ENCODE measurements at regions not wholly inside any gene's neighbourhood (a gene's known extent, or its start where the extent isn't known, plus 50 kb on each side); places are given as distances from the start of the nearest gene placed in this dataset.

DNA sequence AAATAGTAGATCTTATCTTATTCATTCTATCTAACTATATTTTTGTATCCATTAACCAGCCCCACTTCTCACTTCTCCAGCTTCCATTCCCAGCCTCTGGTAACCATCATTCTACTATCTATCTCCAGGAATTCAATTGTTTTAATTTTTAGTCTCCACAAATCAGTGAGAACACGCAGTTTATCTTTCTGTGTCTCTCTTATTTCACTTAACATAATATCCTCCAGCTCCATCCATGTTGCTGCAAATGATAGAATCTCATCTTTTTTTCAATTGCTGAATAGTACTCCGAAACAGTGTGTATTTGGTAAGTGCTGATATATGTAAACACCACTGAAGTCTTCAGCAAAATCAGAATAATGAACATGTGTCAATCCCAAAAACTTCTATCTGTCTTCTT is 587.2 kb upstream of the ATP2B1 start:
- Histone ChIP-seq H3K27me3 (ENCODE audit: low read depth) (no peaks in the 10 kb centered on the region), H3K36me3 (no peaks in the 10 kb centered on the region), H3K4me3 (no peak overlapping the region), H3K4me1 (peaks cover 20% of the 10 kb centered on the region), H3K9me3 (replicated peaks) (no peaks in the 10 kb centered on the region), H3K27ac (replicated peaks) (no peak overlapping the region)
- TF ChIP-seq, protein P1, sequence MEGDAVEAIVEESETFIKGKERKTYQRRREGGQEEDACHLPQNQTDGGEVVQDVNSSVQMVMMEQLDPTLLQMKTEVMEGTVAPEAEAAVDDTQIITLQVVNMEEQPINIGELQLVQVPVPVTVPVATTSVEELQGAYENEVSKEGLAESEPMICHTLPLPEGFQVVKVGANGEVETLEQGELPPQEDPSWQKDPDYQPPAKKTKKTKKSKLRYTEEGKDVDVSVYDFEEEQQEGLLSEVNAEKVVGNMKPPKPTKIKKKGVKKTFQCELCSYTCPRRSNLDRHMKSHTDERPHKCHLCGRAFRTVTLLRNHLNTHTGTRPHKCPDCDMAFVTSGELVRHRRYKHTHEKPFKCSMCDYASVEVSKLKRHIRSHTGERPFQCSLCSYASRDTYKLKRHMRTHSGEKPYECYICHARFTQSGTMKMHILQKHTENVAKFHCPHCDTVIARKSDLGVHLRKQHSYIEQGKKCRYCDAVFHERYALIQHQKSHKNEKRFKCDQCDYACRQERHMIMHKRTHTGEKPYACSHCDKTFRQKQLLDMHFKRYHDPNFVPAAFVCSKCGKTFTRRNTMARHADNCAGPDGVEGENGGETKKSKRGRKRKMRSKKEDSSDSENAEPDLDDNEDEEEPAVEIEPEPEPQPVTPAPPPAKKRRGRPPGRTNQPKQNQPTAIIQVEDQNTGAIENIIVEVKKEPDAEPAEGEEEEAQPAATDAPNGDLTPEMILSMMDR (IDR thresholded peaks at IDR 0.05; ENCODE audit: borderline replicate concordance), result no peak
- intact Hi-C loops (cut with micrococcal nuclease), result no loop called here
- no peak for DNase-seq

DNA sequence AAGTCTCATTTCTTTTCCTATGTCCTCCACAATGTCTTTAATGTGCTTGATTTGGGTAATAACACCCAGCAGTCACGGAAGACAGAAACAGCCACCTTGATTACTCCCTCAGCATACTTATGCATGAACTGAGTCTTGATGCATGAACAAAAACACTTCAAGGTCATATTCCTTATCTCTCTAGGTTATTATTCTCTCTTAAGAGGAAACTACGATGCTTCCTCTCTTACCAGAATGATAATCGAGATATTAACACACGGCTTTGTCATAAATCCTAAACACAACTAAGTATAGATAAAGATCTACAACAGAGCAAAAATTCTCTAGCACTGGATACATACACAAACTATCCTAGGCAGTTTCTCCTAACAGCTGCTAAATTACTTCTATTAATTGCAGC is 583.5 kb upstream of the ATP2B1 start:
- peaks cover 17% of the 10 kb centered on the region for H3K9me3 ChIP-seq (replicated peaks)
- TF ChIP-seq, protein P1 (IDR thresholded peaks at IDR 0.05; ENCODE audit: borderline replicate concordance), result no peak
- intact Hi-C loops (cut with micrococcal nuclease), result no loop called here
- H3K4me1 ChIP-seq, result peaks cover 15% of the 10 kb centered on the region
- H3K27me3 ChIP-seq (ENCODE audit: low read depth), result no peaks in the 10 kb centered on the region
- H3K36me3 ChIP-seq, result no peaks in the 10 kb centered on the region
- no peak overlapping the region for H3K4me3 ChIP-seq
- no peak for DNase-seq
- H3K27ac ChIP-seq (replicated peaks), result peak overlapping the region; percentile 47

DNA sequence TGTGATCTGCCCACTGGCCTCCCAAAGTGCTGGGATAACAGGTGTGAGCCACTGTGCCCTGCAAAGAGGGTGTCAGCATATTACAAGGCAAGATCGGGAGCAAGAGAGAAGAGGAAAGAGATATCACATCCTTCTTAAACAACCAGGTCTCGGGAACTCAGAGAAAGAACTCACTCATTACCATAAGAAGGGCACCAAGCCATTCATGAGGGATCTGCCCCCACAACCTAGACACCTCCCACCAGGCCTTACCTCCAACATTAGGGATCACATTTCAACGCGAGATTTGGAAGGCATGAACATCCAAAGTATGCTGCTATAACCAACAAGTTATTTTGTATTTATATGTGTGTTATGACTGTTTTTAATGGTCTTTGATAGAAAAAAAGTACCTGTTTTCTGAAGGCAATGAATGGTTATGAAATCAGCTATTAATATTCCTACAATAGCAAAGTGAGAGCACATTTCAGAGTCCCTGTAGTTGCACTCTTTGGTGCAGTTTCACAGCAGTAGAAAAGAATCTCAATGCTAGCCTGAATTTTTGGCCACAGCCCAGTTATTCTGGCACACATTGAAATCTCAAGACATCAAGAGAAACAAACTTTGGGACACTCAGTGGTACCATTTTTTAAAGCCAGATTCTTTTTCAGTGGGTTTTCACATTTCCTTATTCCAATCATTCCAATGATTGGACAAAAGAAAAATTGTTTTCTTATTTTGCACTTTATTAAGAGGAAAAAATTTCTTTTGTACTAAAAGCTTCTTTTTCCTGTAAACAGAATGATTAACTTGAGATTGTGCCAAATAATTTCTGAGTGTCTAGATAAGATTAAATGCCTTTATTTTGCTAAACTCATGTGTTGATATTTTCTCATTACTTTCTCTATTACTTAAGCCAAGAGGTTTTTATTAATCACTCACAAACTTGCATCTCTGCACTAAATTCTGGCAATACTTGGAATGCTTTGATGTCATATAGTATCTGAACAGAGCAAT is 582.6 kb upstream of the ATP2B1 start:
- H3K9me3 ChIP-seq (replicated peaks), result peaks cover 25% of the 10 kb centered on the region
- no peaks in the 10 kb centered on the region for H3K36me3 ChIP-seq
- H3K4me3 ChIP-seq, result no peak overlapping the region
- H3K27me3 ChIP-seq (ENCODE audit: low read depth), result no peaks in the 10 kb centered on the region
- TF ChIP-seq, protein P1 (IDR thresholded peaks at IDR 0.05; ENCODE audit: borderline replicate concordance), result no peak
- peaks cover 15% of the 10 kb centered on the region for H3K4me1 ChIP-seq
- intact Hi-C loops (cut with micrococcal nuclease), result no loop called here
- H3K27ac ChIP-seq (replicated peaks), result peak overlapping the region; percentile 47
- no peak for DNase-seq

DNA sequence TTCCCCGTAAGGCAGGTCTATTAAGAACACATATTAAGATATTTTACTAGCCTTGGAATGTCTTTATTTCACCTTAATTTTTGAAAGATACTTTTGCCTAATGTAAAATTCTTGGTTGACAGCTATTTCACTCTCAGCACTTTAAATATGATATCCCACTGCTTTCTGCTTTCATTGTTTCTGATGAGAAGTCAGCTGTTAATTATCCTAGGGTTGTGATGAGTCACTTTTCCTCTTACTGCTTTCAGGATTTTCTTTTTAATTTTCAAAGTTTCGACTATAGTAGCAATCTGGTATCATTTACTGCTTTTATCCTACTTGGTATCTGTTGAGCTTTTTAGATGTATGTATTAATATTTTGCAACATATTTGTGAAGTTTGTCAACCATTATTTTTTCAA is 578.9 kb upstream of the ATP2B1 start:
- Histone ChIP-seq H3K27me3 (ENCODE audit: low read depth) (no peaks in the 10 kb centered on the region), H3K27ac (replicated peaks) (no peak overlapping the region), H3K4me1 (peaks cover 15% of the 10 kb centered on the region), H3K9me3 (replicated peaks) (peaks cover 29% of the 10 kb centered on the region), H3K4me3 (no peak overlapping the region), H3K36me3 (no peaks in the 10 kb centered on the region)
- TF ChIP-seq, protein P1 (IDR thresholded peaks at IDR 0.05; ENCODE audit: borderline replicate concordance), result no peak
- no peak for DNase-seq
- intact Hi-C loops (cut with micrococcal nuclease), result no loop called here

DNA sequence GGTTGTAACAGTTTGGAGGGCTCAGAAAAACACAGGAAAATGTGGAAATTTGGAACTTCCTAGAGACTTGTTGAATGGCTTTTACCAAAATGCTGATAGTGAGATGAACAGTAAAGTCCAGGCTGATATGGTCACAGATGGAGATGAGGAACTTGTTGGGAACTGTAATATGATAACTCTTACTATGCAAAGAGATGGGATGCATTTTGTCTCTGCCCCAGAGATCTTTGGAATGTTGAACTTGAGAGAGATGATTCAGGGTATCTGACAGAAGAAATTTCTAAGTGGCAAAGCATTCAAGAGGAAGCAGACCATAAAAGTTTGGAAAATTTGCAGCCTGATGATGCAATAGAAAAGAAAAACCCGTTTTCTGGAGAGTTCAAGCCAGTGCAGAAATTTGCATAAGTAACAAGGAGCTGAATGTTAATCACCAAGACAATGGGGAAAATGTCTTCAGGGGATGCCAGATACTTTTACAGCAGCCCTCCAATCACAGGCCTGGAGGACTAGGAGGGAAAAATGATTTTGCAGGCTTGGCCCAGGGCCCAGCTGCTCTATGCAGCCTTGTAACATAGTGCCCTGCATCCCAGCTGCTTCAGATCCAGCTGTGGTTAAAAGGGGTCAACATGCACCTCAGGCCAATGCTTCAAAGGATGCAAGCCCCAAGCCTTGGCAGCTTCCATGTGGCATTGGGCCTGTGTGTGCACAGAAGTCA is 572.7 kb upstream of the ATP2B1 start:
- TF ChIP-seq, protein P1 (IDR thresholded peaks at IDR 0.05; ENCODE audit: borderline replicate concordance), result no peak
- Histone ChIP-seq H3K27ac (replicated peaks) (no peak overlapping the region), H3K36me3 (no peaks in the 10 kb centered on the region), H3K4me1 (no peaks in the 10 kb centered on the region), H3K27me3 (ENCODE audit: low read depth) (no peaks in the 10 kb centered on the region), H3K9me3 (replicated peaks) (peaks cover 22% of the 10 kb centered on the region), H3K4me3 (no peak overlapping the region)
- intact Hi-C loops (cut with micrococcal nuclease), result no loop called here
- DNase-seq, result no peak

All from left ventricle myocardium inferior (tissue), 1 donor.